ENCODE measurements at regions not wholly inside any gene's neighbourhood (a gene's known extent, or its start where the extent isn't known, plus 50 kb on each side); places are given as distances from the start of the nearest gene placed in this dataset.

- no peak for TF ChIP-seq CTCF (IDR thresholded peaks at IDR 0.05)
- no peaks in the 10 kb centered on the region for H3K36me3 ChIP-seq (ENCODE audit: control insufficient read depth, insufficient read depth, low read length)
- no peak overlapping the region for H3K9ac ChIP-seq
- no peaks in the 10 kb centered on the region for H3K9me3 ChIP-seq (ENCODE audit: control insufficient read depth, low read length)
- no peak overlapping the region for H3K27ac ChIP-seq
- no peaks in the 10 kb centered on the region for H3K4me1 ChIP-seq
- H3K4me3 ChIP-seq (ENCODE audit: low read depth, low read length), result no peak overlapping the region
- H3K4me2 ChIP-seq (ENCODE audit: low read length), result no peak overlapping the region
- H2AFZ ChIP-seq, result no peak overlapping the region
- no peaks in the 10 kb centered on the region for H3K79me2 ChIP-seq
- H3K27me3 ChIP-seq (ENCODE audit: control insufficient read depth, insufficient read depth, low read length), result no peaks in the 10 kb centered on the region
These were observed 222.8 kb downstream of the KLF12 start for GRCh38 chr13:73911361-73911760.

- Histone ChIP-seq H3K4me3 (ENCODE audit: low read depth, low read length) (no peak overlapping the region), H3K27me3 (ENCODE audit: control insufficient read depth, insufficient read depth, low read length) (no peaks in the 10 kb centered on the region), H3K9ac (no peak overlapping the region), H3K27ac (no peak overlapping the region), H3K9me3 (ENCODE audit: control insufficient read depth, low read length) (no peaks in the 10 kb centered on the region), H3K4me1 (no peaks in the 10 kb centered on the region), H2AFZ (no peak overlapping the region), H3K79me2 (no peaks in the 10 kb centered on the region), H3K4me2 (ENCODE audit: low read length) (no peak overlapping the region), H3K36me3 (ENCODE audit: control insufficient read depth, insufficient read depth, low read length) (no peaks in the 10 kb centered on the region)
- no peak for TF ChIP-seq CTCF (IDR thresholded peaks at IDR 0.05)
These were observed 223.5 kb downstream of the KLF12 start for GRCh38 chr13:73910733-73911132.

GRCh38 chr13:73908809-73909208, 225.4 kb downstream of the KLF12 start:
- TF ChIP-seq CTCF (IDR thresholded peaks at IDR 0.05), result no peak
- Histone ChIP-seq H3K79me2 (no peaks in the 10 kb centered on the region), H3K9ac (no peak overlapping the region), H2AFZ (no peak overlapping the region), H3K27ac (no peak overlapping the region), H3K4me3 (ENCODE audit: low read depth, low read length) (no peak overlapping the region), H3K4me1 (no peaks in the 10 kb centered on the region), H3K36me3 (ENCODE audit: control insufficient read depth, insufficient read depth, low read length) (no peaks in the 10 kb centered on the region), H3K27me3 (ENCODE audit: control insufficient read depth, insufficient read depth, low read length) (no peaks in the 10 kb centered on the region), H3K4me2 (ENCODE audit: low read length) (no peak overlapping the region), H3K9me3 (ENCODE audit: control insufficient read depth, low read length) (no peaks in the 10 kb centered on the region)

- H3K4me3 ChIP-seq (ENCODE audit: low read depth, low read length), result no peak overlapping the region
- H3K27ac ChIP-seq, result no peak overlapping the region
- no peak overlapping the region for H2AFZ ChIP-seq
- H3K9me3 ChIP-seq (ENCODE audit: control insufficient read depth, low read length), result no peaks in the 10 kb centered on the region
- no peaks in the 10 kb centered on the region for H3K79me2 ChIP-seq
- H3K36me3 ChIP-seq (ENCODE audit: control insufficient read depth, insufficient read depth, low read length), result no peaks in the 10 kb centered on the region
- H3K27me3 ChIP-seq (ENCODE audit: control insufficient read depth, insufficient read depth, low read length), result no peaks in the 10 kb centered on the region
- no peaks in the 10 kb centered on the region for H3K4me1 ChIP-seq
- TF ChIP-seq CTCF (IDR thresholded peaks at IDR 0.05), result no peak
- H3K4me2 ChIP-seq (ENCODE audit: low read length), result no peak overlapping the region
- H3K9ac ChIP-seq, result no peak overlapping the region
These were observed 229.6 kb downstream of the KLF12 start for GRCh38 chr13:73904625-73905024.

GRCh38 chr13:73903561-73903960, 230.6 kb downstream of the KLF12 start:
- H2AFZ ChIP-seq, result no peak overlapping the region
- TF ChIP-seq CTCF (IDR thresholded peaks at IDR 0.05), result no peak

More at GRCh38 chr13:73903561-73903960, 230.6 kb downstream of the KLF12 start:
- Histone ChIP-seq H3K9ac (no peak overlapping the region), H3K27me3 (ENCODE audit: control insufficient read depth, insufficient read depth, low read length) (no peaks in the 10 kb centered on the region), H3K9me3 (ENCODE audit: control insufficient read depth, low read length) (no peaks in the 10 kb centered on the region), H3K79me2 (no peaks in the 10 kb centered on the region), H3K4me3 (ENCODE audit: low read depth, low read length) (no peak overlapping the region), H3K4me1 (no peaks in the 10 kb centered on the region), H3K36me3 (ENCODE audit: control insufficient read depth, insufficient read depth, low read length) (no peaks in the 10 kb centered on the region), H3K27ac (no peak overlapping the region), H3K4me2 (ENCODE audit: low read length) (no peak overlapping the region)
